CD14-positive monocyte (primary cell): ENCODE measurements at regions not wholly inside any gene's neighbourhood (a gene's known extent, or its start where the extent isn't known, plus 50 kb on each side); places are given as distances from the start of the nearest gene placed in this dataset.

ENCODE experiments used
- DNase-seq, 3 donors: peaks; one replicate each; pipeline ENCODE4 v3.0.0-alpha.2; 2011 to 2022
- H2AFZ ChIP-seq: 2 replicates; pipeline ENCODE4 v1.6.0; 2012; ENCODE audit warnings: mild to moderate bottlenecking, low read depth, low read length, inconsistent platforms; ENCODE audit not compliant: insufficient read depth, poor library complexity, severe bottlenecking
- H3K27ac ChIP-seq, 2 donors: 1 replicate in 1 of 2; 2 replicates in 1 of 2; pipeline ENCODE4 v1.5.1; 2012 to 2013; ENCODE audit warnings: low read length in 2 of 2, control low read depth in 1 of 2, inconsistent platforms in 1 of 2, low read depth in 1 of 2, mild to moderate bottlenecking in 1 of 2
- H3K27me3 ChIP-seq, 2 donors: one replicate each; pipeline versions ENCODE4 v1.6.0 to v1.6.1; 2011 to 2013; ENCODE audit warnings: low read length in 2 of 2; ENCODE audit not compliant: control insufficient read depth in 2 of 2, insufficient read depth in 2 of 2
- H3K36me3 ChIP-seq, 2 donors: replicated peaks in 1 of 2; 1 replicate in 1 of 2; 2 replicates in 1 of 2; pipeline versions ENCODE4 v1.5.1 to v1.6.1; 2012 to 2013; ENCODE audit warnings: low read length in 2 of 2, control low read depth in 1 of 2, inconsistent platforms in 1 of 2, mild to moderate bottlenecking in 1 of 2; ENCODE audit not compliant: insufficient read depth in 2 of 2, control insufficient read depth in 1 of 2
- H3K4me1 ChIP-seq, 2 donors: 1 replicate in 1 of 2; 2 replicates in 1 of 2; pipeline versions ENCODE4 v1.5.1 to v1.6.1; 2012 to 2013; ENCODE audit warnings: low read length in 2 of 2, control low read depth in 1 of 2, inconsistent platforms in 1 of 2, mild to moderate bottlenecking in 1 of 2, moderate library complexity in 1 of 2; ENCODE audit not compliant: insufficient read depth in 2 of 2, control insufficient read depth in 1 of 2
- H3K4me2 ChIP-seq: replicated peaks from 2 replicates; pipeline ENCODE3; 2012; ENCODE audit warnings: low read length, moderate library complexity, mild to moderate bottlenecking; ENCODE audit not compliant: poor library complexity, severe bottlenecking; ENCODE audit errors: extremely low read depth
- H3K4me3 ChIP-seq, 3 experiments: fragments of 200-600 bp in 1 of 3; sonication (generic) in 1 of 3; replicated peaks in 1 of 3; 1 replicate in 2 of 3; 2 replicates in 1 of 3; pipeline ENCODE4 v1.5.1; 2011 to 2013; ENCODE audit warnings: low read length in 3 of 3, mild to moderate bottlenecking in 3 of 3, control low read depth in 2 of 3, low read depth in 2 of 3, inconsistent platforms in 1 of 3, moderate library complexity in 1 of 3
- H3K79me2 ChIP-seq: 2 replicates; pipeline ENCODE4 v1.6.0; 2012; ENCODE audit warnings: mild to moderate bottlenecking, control low read depth, inconsistent platforms, low read length, moderate library complexity; ENCODE audit not compliant: insufficient read depth
- H3K9ac ChIP-seq: 2 replicates; pipeline ENCODE4 v1.6.0; 2017; ENCODE audit warnings: low read length, mild to moderate bottlenecking; ENCODE audit not compliant: insufficient read depth, poor library complexity, severe bottlenecking
- H3K9me3 ChIP-seq, 2 donors: replicated peaks in 1 of 2; 1 replicate in 1 of 2; 2 replicates in 1 of 2; pipeline versions ENCODE4 v1.5.1 to v1.6.1; 2012 to 2013; ENCODE audit warnings: low read length in 2 of 2, control low read depth in 1 of 2; ENCODE audit not compliant: control insufficient read depth in 1 of 2, insufficient read depth in 1 of 2
- H4K20me1 ChIP-seq: 2 replicates; pipeline ENCODE4 v1.6.0; 2012; ENCODE audit warnings: mild to moderate bottlenecking, low read length, control low read depth, moderate library complexity; ENCODE audit not compliant: insufficient read depth
- H3K27ac Mint-ChIP-seq, 7 donors: one replicate each; pipeline ENCODE4 v1.8.0; 2020; ENCODE audit warnings: mild to moderate bottlenecking in 7 of 7, mixed read lengths in 7 of 7, moderate library complexity in 6 of 7, inconsistent platforms in 2 of 7
- H3K27me3 Mint-ChIP-seq, 3 donors: one replicate each; pipeline ENCODE4 v1.8.0; 2021 to 2022; ENCODE audit warnings: low read depth in 3 of 3, mild to moderate bottlenecking in 3 of 3, mixed read lengths in 3 of 3, moderate library complexity in 3 of 3, inconsistent platforms in 1 of 3
- H3K36me3 Mint-ChIP-seq, 2 donors: one replicate each; pipeline ENCODE4 v1.8.0; 2020; ENCODE audit warnings: mixed read lengths in 2 of 2, inconsistent platforms in 1 of 2, mild to moderate bottlenecking in 1 of 2
- H3K4me1 Mint-ChIP-seq: one replicate; pipeline ENCODE4 v1.8.0; 2020; ENCODE audit warnings: mild to moderate bottlenecking, mixed read lengths
- H3K4me3 Mint-ChIP-seq, 2 donors: one replicate each; pipeline ENCODE4 v1.8.0; 2020; ENCODE audit warnings: mild to moderate bottlenecking in 2 of 2, mixed read lengths in 2 of 2, moderate library complexity in 1 of 2
- H3K9me3 Mint-ChIP-seq, 7 donors: one replicate each; pipeline ENCODE4 v1.8.0; 2020 to 2022; ENCODE audit warnings: mixed read lengths in 7 of 7, mild to moderate bottlenecking in 6 of 7, moderate library complexity in 6 of 7, inconsistent platforms in 2 of 7
- WGBS: methylation state at CpG from one replicate; pipeline ENCODE4 v1.1.5; 2013; ENCODE audit warnings: missing lambda C conversion rate; ENCODE audit not compliant: insufficient coverage; 5-methylcytosine and 5-hydroxymethylcytosine counted together
- intact Hi-C, 2 donors: fragments of 100-400 bp; cut with micrococcal nuclease; formaldehyde crosslinking; loops; one replicate each; pipeline versions ENCODE4 v1.15.0 to v1.15.1; 2023
- TF ChIP-seq, protein P1 (sequence below): fragments of 200-600 bp; IDR thresholded peaks from one replicate; pipeline ENCODE4 v1.8.0; 2022; ENCODE audit warnings: antibody characterized with exemption, mild to moderate bottlenecking

DNA sequence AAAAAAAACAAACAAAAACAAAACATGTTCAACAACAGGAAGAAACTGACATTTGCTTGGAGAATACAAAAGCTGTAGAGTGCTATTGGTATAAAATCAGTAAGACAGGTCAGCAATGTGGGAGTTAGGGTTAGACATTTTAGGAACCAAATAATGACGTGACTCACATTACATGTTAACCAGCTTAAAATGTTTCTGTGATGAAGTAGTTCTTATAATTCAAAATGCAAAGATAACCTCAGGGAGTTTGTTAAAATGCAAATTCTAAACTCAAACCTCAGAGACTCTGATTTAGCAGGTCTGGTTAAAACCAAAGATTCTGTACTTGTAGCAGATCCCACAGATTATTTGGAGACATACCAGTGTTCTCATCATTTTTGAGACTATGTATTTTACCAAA lies 549.4 kb upstream of the SLITRK1 start:
- DNase-seq = no peak
- no peaks in the 10 kb centered on the region for H3K27me3 ChIP-seq
- Mint-ChIP-seq H3K4me3 (no peak overlapping the region), H3K27ac (no peak overlapping the region), H3K27me3 (peaks cover 0 to 2% (median 0%) of the 10 kb centered on the region in 3 donors), H3K4me1 (no peaks in the 10 kb centered on the region), H3K36me3 (no peaks in the 10 kb centered on the region), H3K9me3 (peaks cover 0 to 6% (median 3%) of the 10 kb centered on the region in 7 donors)
- no peak overlapping the region for H3K4me3 ChIP-seq
- intact Hi-C loops = no loop called here
- H3K9ac ChIP-seq = no peak overlapping the region
- no CpG with 5 or more reads among the region's 1 CpG for WGBS
- no peak overlapping the region for H3K27ac ChIP-seq
- H3K4me1 ChIP-seq = no peaks in the 10 kb centered on the region
- H4K20me1 ChIP-seq = no peaks in the 10 kb centered on the region
- H3K4me2 ChIP-seq = no peak overlapping the region
- H3K36me3 ChIP-seq = no peaks in the 10 kb centered on the region
- H2AFZ ChIP-seq = no peak overlapping the region
- H3K79me2 ChIP-seq = no peaks in the 10 kb centered on the region
- H3K9me3 ChIP-seq = peaks cover 0 to 6% of the 10 kb centered on the region in 2 donors
- TF ChIP-seq, protein P1, sequence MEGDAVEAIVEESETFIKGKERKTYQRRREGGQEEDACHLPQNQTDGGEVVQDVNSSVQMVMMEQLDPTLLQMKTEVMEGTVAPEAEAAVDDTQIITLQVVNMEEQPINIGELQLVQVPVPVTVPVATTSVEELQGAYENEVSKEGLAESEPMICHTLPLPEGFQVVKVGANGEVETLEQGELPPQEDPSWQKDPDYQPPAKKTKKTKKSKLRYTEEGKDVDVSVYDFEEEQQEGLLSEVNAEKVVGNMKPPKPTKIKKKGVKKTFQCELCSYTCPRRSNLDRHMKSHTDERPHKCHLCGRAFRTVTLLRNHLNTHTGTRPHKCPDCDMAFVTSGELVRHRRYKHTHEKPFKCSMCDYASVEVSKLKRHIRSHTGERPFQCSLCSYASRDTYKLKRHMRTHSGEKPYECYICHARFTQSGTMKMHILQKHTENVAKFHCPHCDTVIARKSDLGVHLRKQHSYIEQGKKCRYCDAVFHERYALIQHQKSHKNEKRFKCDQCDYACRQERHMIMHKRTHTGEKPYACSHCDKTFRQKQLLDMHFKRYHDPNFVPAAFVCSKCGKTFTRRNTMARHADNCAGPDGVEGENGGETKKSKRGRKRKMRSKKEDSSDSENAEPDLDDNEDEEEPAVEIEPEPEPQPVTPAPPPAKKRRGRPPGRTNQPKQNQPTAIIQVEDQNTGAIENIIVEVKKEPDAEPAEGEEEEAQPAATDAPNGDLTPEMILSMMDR = no peak

DNA sequence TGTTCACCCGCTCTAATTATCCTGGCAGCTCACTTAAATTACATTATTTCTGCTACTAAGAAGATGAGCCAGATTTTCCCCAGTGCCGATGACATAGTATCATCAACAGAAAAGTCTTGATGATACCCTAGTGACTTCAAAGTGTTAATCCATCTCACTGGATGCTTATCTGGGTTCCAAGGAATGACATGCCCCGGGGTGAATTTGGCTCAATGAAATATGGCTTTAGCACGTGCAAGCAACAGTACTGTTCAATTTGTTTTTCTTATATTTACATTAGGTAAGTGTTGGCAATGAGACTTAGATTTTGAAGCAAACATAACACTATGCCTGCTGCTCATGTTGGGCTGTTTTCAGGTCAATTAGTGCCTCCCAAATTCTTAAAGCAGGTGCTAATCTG lies 548.2 kb upstream of the SLITRK1 start:
- 94% methylated on average over 2 of the region's 4 CpGs for WGBS
- no peaks in the 10 kb centered on the region for H3K79me2 ChIP-seq
- H3K27me3 Mint-ChIP-seq = peaks cover 0 to 2% (median 0%) of the 10 kb centered on the region in 3 donors
- H2AFZ ChIP-seq = no peak overlapping the region
- no peaks in the 10 kb centered on the region for H3K4me1 ChIP-seq
- peaks cover 0 to 6% (median 4%) of the 10 kb centered on the region in 7 donors for H3K9me3 Mint-ChIP-seq
- H3K27me3 ChIP-seq = no peaks in the 10 kb centered on the region
- H3K27ac Mint-ChIP-seq = no peak overlapping the region
- no peaks in the 10 kb centered on the region for H4K20me1 ChIP-seq
- H3K4me3 ChIP-seq = no peak overlapping the region
- no peaks in the 10 kb centered on the region for H3K36me3 Mint-ChIP-seq
- H3K27ac ChIP-seq = no peak overlapping the region
- H3K4me1 Mint-ChIP-seq = no peaks in the 10 kb centered on the region
- peaks cover 0 to 6% of the 10 kb centered on the region in 2 donors for H3K9me3 ChIP-seq
- TF ChIP-seq, protein P1 = no peak
- H3K4me3 Mint-ChIP-seq = no peak overlapping the region
- intact Hi-C loops = no loop called here
- H3K36me3 ChIP-seq = no peaks in the 10 kb centered on the region
- no peak for DNase-seq
- no peak overlapping the region for H3K4me2 ChIP-seq
- no peak overlapping the region for H3K9ac ChIP-seq
